ENCODE measurements at regions not wholly inside any gene's neighbourhood (a gene's known extent, or its start where the extent isn't known, plus 50 kb on each side); places are given as distances from the start of the nearest gene placed in this dataset.

GRCh38 chr3:118688396-118688884, 346.2 kb downstream of the IGSF11 start:
- TF ChIP-seq SUZ12 (IDR thresholded peaks at IDR 0.05; ENCODE audit: low read length) (no peak), BCL11A (IDR thresholded peaks at IDR 0.05; ENCODE audit: low read depth in 2 of 2, low read length in 2 of 2) (no peak), RFX5 (IDR thresholded peaks at IDR 0.05; ENCODE audit: borderline replicate concordance, low read depth, low read length) (no peak), BACH1 (IDR thresholded peaks at IDR 0.05; ENCODE audit: low read length) (no peak), POLR2A (IDR thresholded peaks at IDR 0.05; ENCODE audit: control extremely low read depth in 1 of 2, low read depth in 2 of 2, low read length in 2 of 2) (no peak), TCF12 (IDR thresholded peaks at IDR 0.05; ENCODE audit: low read depth, low read length) (no peak), TEAD4 (IDR thresholded peaks at IDR 0.05; ENCODE audit: low read depth, low read length) (no peak), CEBPB (IDR thresholded peaks at IDR 0.05; ENCODE audit: low read depth, low read length) (no peak), CBX8 (IDR thresholded peaks at IDR 0.05; ENCODE audit: borderline replicate concordance, low read depth, low read length) (no peak), SIN3A (conservative IDR thresholded peaks at IDR 0.05 in 1 of 2, IDR thresholded peaks at IDR 0.05 in 1 of 2; ENCODE audit: low read depth in 1 of 2, low read length in 2 of 2) (no peak)
- 87% methylated on average over 2 of the region's 2 CpGs; no CpG with 5 or more reads in 1 of the 2 experiments for whole genome bisulfite sequencing, 2 experiments (ENCODE audit: extremely low coverage in 1 of 2, insufficient coverage in 1 of 2, insufficient read length in 1 of 2, insufficient replicate concordance in 2 of 2, low coverage in 1 of 2, low lambda C conversion rate in 2 of 2, missing lambda C conversion rate in 1 of 2)
- ChIA-PET CTCF (ENCODE audit: partially characterized antibody) (interaction anchor here (0.9 to 1.3 kb wide), 3 partner anchors 15 to 138 kb away, joined by 3 read pairs; no protein-coding TSS in a partner anchor), POLR2A (ENCODE audit: partially characterized antibody) (no interaction called here)
- Histone ChIP-seq H2AFZ (ENCODE audit: low read length) (no peak overlapping the region), H4K5ac (ENCODE audit: insufficient read length, low read depth, low read length) (no peak overlapping the region), H3K27ac (ENCODE audit: low read depth, low read length) (no peak overlapping the region), H3K4me2 (ENCODE audit: insufficient read depth in 1 of 2, low read depth in 2 of 2, low read length in 2 of 2) (no peak overlapping the region), H3K36me3 (ENCODE audit: control insufficient read depth in 2 of 4, insufficient read depth in 4 of 4, low read length in 3 of 4) (no peaks in the 10 kb centered on the region), H3K79me2 (ENCODE audit: control insufficient read depth in 1 of 2, insufficient read depth in 2 of 2, low read length in 2 of 2) (no peaks in the 10 kb centered on the region), H3K9me3 (ENCODE audit: insufficient read depth in 2 of 2, low read depth in 1 of 2, low read length in 1 of 2) (no peaks in the 10 kb centered on the region), H2BK5ac (ENCODE audit: low read depth, low read length) (no peak overlapping the region), H3K4me1 (replicated peaks in 1 of 4; ENCODE audit: control insufficient read depth in 3 of 4, insufficient read depth in 4 of 4, low read length in 3 of 4) (peaks cover 0 to 2% (median 0%) of the 10 kb centered on the region in 4 experiments; a peak in 1 of 7 replicates), H2AK5ac (ENCODE audit: low read depth, low read length) (no peak overlapping the region), H3K18ac (ENCODE audit: extremely low read depth, low read length) (no peak overlapping the region), H3K23ac (ENCODE audit: insufficient read length) (no peak overlapping the region), H2BK20ac (ENCODE audit: low read length) (no peak overlapping the region), H3K4me3 (ENCODE audit: extremely low read depth in 1 of 4, insufficient read depth in 2 of 4, low read depth in 3 of 4, low read length in 4 of 4) (no peak overlapping the region), H2BK120ac (replicated peaks; ENCODE audit: low read depth, low read length) (no peak overlapping the region), H2BK12ac (ENCODE audit: low read depth, low read length) (no peak overlapping the region), H3K23me2 (ENCODE audit: low read depth, low read length) (no peaks in the 10 kb centered on the region), H4K91ac (replicated peaks; ENCODE audit: insufficient read length, low read length) (no peak overlapping the region), H2BK15ac (ENCODE audit: low read length) (no peak overlapping the region), H3K79me1 (ENCODE audit: low read depth, low read length) (no peaks in the 10 kb centered on the region), H4K8ac (ENCODE audit: extremely low read depth, insufficient read depth, low read length) (no peak overlapping the region), H3K27me3 (replicated peaks in 1 of 4; ENCODE audit: control insufficient read depth in 3 of 4, extremely low read depth in 1 of 4, insufficient read depth in 3 of 4, low read length in 3 of 4) (no peaks in the 10 kb centered on the region), H4K20me1 (replicated peaks in 1 of 2; ENCODE audit: control insufficient read depth in 1 of 2, insufficient read depth in 2 of 2, low read length in 2 of 2) (no peaks in the 10 kb centered on the region), H3K4ac (replicated peaks; ENCODE audit: insufficient read length, low read depth, low read length) (no peak overlapping the region), H3K56ac (replicated peaks; ENCODE audit: insufficient read length, low read depth, low read length) (no peak overlapping the region), H3K14ac (ENCODE audit: insufficient read length) (no peak overlapping the region), H3K9ac (replicated peaks in 1 of 4; ENCODE audit: extremely low read depth in 1 of 4, low read depth in 3 of 4, low read length in 3 of 4) (no peak overlapping the region)
- FAIRE-seq (no peak), DNase-seq (ENCODE audit: low read depth in 1 of 2, low spot score in 2 of 2) (no peak)
